Activated CD4-positive, CD25-positive, alpha-beta regulatory T cell treated with anti-CD3 and anti-CD28 coated beads, Interleukin-2, amount 50 U/mL, for 24 hours (primary cell): ENCODE measurements at regions not wholly inside any gene's neighbourhood (a gene's known extent, or its start where the extent isn't known, plus 50 kb on each side); places are given as distances from the start of the nearest gene placed in this dataset.
A peak's percentile ranks its signal among the peaks of the same experiment; 100 is the strongest.

Experiments
- ATAC-seq, 2 donors: fragments of 150-1000 bp; cut with Tn5 transposase; one replicate each; pipeline ENCODE4 v1.10.0; 2021; ENCODE audit warnings: mild to moderate bottlenecking in 1 of 2, moderate library complexity in 1 of 2

DNA sequence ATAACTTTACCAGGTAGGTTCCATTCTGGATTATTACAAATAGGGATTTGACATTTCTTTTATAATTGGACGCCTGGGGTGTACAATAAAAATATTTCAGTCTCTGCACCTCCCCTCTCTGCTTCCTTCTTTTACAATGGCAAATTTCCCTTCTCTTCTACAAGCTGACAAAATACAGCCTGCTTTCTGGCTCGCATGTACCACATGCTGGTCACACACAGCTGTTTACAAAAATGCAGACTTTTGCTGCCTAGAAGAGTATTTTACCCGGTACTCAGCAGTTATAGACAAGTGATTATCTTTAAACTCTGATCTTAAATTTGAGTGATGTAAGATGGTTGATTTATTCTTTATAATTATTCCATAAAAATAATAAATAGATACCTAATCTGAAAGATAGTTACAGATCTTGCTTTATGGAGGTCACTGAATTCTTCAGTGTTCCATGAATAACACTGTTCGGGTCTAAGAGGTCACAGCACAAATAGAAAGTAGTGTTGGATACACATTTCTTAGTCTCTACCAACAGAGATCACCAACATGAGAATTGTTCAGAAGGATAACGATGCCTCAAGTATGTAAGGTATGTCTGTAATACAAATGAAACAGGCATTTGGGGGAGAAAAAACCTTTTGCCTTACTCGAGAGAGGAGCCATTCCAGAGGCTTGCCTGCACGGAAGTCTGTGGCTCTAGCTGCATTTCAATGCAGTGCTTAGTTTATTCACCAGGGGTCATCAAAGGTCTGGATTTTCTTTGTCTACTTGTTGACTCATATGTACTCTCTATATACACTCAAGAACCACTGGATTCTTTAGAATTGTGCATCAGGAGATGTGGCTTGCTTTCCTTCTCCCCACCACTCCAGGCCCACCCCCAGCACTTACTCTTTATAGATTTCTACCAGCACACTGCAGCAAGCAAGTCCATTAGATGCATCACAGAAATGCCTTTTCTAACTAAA lies 206.6 kb upstream of the RFX3 start:
- ATAC-seq, result peak; percentile 65 to 68

DNA sequence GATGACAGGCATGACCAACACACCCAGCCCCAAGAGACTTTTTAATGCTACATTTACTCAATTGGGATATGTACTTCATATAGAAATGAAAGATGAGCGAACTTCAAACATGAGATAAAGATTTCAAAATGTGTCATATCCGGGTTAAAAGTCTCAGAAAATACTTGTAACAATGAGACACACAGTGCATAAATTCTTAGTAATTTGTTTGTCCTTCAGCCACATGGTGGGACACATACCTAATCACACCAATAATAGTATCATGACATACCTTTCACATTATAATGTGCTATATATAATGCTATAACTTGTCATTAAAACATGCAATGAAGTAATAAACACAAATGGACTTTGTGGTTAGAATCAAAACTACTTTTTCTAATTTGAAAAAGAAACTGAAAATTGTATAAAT lies 204.7 kb upstream of the RFX3 start:
- peak; percentile 83 to 84 for ATAC-seq

GRCh38 chr9:3721096-3721495 lies 195.3 kb upstream of the RFX3 start:
- ATAC-seq, result no peak

- ATAC-seq, result no peak
Observed at GRCh38 chr9:3719286-3719685, 193.5 kb upstream of the RFX3 start.

DNA sequence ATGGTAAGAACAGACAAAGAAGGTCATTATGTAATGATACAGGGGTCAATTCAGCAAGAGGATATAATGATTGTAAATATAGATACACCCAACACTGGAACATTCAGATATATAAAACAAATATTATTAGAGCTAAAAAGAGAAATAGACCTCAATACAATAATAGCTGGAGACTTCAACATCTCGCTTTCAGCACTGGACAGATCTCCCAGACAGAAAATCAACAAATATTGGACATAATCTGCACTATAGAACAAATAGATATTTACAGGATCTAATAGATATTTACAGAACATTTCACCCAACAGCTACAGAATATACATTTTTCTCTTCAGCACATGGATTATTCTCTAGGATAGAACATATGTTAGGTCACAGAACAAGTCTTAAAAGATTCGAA lies 190.6 kb upstream of the RFX3 start:
- no peak for ATAC-seq

DNA sequence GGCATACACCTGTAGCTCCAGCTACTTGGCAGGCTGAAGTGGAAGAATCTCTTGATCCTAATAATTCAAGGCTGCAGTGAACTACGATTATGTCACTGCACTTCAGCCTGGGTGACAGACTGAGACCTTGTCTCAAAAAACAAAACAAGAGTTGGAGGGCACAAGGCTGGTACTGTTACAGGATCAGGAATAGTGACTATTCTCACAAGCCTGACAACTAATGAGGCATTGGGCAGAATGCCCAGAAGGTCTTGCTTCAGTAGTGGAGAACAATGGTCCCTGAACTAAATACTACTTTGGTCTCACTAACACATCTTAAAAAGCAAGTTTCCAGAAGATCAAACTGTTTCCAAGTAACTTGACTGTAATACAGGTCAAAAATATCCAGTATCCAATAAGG lies 182.9 kb upstream of the RFX3 start:
- no peak for ATAC-seq

GRCh38 chr9:3704890-3705289 lies 179.1 kb upstream of the RFX3 start:
- no peak for ATAC-seq

DNA sequence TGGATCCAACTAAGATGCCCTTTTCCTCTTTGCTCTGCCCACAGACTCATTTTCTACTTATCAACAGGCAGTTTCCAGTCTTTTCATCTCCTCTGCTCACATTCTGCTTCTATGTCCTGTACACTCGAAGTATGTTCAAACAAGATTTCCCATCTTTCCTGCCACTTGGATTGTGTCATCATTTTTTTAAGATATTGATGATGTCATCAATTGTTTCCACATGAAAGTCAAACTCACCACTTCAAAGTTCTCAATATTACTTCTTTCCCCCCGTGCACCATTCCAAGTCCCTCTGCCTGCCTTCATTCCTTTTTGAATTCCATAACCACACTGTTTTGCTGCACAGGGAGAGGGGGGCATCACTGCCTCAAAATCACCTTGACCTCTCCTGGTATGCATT lies 175.0 kb upstream of the RFX3 start:
- ATAC-seq, result no peak

DNA sequence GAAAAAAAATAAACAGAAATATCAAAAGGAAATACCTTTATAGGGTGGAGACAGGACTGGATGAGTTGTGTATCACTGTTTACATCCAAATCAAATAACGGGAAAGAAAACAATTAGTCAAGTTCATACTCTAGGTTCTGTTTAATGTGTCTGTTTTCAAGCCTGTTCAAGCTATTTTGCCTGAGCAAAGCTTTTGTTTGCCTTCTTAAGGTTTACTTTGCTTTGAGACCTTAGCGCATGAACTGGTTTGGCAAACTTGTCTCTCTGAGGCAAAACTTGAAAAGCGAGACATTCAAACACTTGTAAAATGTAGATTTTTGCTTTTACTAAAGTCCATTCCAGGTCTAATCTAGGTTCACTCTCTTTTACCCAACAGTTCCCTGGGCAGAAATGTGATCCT lies 174.1 kb upstream of the RFX3 start:
- ATAC-seq, result no peak

DNA sequence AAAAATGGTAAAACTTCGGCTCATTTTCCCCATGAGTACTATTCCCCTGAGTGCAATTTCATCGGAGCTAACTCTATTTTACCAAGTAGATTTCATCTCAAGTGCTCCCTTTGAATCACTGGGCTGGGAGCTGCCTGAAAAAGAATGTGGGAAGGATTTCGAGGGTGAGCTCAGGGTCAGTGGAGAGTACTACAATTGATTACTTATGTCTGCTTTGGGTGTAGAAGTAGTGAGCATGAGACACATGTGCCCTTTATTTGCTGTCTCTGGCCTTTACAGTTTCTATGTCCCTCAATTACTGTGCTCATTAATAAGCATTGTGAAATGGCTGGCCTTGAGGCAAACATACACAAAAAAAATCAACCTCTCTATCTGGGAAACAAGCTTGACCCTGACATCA lies 172.7 kb upstream of the RFX3 start:
- ATAC-seq, result no peak

- ATAC-seq, result no peak
Observed at GRCh38 chr9:3698076-3698475, 172.3 kb upstream of the RFX3 start.

DNA sequence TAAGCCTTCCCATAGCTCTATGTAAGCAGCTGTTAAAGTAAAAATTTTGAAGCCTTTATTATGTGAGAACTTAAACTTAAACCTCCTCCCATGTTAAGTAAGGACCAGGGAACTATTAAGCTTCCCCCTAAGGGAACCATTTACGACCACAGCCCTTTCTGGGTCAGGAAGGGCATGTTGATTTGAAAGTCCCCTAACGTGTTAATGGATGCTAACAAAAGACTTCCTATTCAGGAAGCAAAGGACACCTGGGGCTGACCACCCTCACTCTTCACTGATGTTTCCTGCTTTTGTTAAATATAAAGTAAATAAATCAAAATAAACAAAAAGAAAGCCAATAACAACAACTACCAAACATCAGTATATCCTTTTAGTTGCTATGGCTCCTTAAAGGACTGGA lies 170.6 kb upstream of the RFX3 start:
- no peak for ATAC-seq

DNA sequence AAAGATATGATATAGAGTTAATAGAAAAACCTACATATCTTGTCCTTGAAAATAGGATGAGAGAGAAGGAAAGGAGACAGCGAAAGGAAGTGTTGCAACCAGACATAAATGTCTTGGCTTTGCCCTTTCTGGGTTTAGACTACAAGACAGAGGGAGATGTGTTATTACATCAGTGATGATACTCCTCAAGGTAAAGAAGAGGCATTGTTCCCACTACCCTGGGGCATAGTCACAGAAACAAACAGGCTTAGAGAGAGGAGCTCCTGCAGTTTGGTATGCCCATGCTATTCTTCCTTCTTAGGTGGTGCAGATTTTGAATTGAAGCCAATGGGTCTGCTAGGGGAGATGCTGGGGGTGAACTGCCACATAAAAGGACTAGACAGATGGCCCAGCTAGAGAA lies 166.8 kb upstream of the RFX3 start:
- no peak for ATAC-seq

DNA sequence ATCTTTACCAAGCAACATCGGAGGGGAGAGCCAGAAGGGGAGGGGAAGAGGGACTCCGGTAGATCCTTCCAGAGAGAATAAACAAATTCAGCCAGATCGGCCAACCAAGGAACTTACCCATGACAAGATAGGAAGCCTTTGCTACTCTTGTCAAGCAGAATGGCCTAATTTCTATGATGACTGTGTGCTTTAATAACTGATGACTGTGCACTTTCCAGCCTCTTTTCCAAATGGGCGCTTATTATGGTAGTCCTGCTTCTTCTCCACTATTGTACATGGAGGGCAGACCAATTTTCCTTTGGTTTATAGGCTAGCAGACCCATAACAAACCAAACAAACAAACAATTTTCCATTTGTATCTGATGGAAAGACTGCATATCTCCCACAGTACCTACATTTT lies 163.8 kb upstream of the RFX3 start:
- ATAC-seq, result no peak

- ATAC-seq, result no peak
Observed at GRCh38 chr9:3687145-3687544, 161.3 kb upstream of the RFX3 start.

DNA sequence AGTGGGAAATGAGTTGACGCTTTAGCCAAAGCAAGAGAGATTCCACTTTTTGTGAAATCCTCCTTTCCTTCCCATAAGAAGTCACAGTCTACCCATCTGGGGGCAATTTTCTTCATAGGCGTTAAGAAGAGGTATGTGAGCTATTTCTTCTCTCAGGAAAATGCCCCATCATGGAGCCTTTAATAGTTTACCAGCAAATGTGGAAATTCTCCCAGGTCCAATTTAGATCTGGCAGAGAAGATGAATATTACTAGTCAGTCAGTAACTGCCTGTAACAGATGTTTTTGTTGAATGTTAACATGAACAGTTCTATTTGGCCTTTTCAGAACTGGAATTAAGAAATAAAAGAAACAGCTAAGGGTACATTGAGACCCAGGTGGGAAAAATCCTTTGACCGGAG lies 156.4 kb upstream of the RFX3 start:
- no peak for ATAC-seq

GRCh38 chr9:3677541-3677940 lies 151.7 kb upstream of the RFX3 start:
- ATAC-seq, result no peak

DNA sequence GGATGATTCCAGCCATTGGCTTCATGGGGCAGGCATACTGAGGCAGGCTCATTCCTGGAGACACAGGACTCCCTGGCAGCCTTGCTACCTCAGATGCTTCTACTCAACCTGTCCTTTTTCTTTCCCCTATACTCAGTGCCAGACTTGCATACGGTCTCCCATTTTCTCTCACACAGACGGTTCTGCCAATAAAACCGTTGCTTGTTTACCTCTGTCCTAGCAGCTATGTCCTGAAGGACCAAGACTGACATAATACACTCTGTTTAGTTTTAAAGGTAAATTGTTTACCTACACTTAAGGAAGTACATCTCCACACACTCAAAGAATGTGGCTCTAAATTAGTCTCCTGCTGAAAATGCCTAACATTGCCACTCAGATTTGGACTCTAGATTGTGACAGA lies 151.0 kb upstream of the RFX3 start:
- ATAC-seq, result no peak

GRCh38 chr9:3675946-3676345 lies 150.1 kb upstream of the RFX3 start:
- no peak for ATAC-seq

DNA sequence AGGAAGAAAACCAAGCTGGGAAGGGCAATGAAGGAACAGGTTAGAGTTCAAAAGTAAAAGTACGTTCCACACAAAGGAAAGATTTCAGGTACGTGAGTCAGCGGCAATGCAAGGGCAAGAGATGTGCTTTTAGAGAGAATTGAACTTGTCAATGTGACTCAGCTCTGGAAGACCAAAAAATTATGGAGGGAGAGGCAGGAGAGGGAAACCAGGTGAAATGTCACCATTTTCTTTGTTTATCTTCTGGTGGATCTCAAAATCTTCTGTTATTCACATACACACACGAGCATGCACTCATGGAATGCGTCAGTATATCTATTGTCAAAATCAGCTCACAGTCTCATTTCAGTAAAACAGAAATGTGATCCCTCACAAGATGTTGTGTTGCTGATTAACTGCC lies 148.8 kb upstream of the RFX3 start:
- ATAC-seq, result no peak

DNA sequence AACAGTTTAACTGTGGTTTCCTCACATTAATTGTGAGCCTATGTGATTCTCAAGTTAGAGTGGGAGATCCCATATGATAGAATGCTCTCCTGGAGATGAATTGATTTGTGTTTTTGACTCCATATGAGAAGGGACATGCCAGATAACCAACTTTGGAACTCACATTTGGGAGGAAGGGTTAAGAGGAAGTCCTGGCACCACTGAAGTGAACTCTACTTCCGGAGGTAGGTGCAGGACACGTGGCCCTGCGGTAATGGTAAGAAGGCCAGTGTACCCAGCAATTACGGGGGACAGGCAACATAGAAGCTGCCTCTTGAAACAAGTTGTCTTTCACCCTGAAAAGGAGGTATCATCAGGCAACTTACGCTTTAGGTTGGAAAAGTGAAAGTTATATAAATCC lies 146.6 kb upstream of the RFX3 start:
- no peak for ATAC-seq

DNA sequence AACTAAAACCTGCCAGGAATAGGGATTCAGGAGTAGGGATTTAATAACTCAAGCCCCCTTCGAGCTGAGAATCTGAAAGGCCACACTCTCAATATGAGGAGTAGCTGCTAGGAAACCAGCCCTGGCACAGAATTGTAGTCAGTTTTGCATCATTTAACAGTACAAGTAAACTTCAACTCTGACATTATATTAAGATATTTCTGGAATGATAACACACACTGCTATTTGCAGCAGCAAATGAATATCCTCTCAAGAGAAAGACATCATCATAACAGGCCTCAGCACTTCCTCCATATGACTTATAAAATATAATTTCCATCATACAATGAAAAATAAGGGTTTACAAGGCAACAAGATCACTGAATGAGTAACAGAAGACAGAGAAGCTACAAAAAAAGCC lies 138.2 kb upstream of the RFX3 start:
- no peak for ATAC-seq

- no peak for ATAC-seq
Observed at GRCh38 chr9:3662671-3663070, 136.9 kb upstream of the RFX3 start.

DNA sequence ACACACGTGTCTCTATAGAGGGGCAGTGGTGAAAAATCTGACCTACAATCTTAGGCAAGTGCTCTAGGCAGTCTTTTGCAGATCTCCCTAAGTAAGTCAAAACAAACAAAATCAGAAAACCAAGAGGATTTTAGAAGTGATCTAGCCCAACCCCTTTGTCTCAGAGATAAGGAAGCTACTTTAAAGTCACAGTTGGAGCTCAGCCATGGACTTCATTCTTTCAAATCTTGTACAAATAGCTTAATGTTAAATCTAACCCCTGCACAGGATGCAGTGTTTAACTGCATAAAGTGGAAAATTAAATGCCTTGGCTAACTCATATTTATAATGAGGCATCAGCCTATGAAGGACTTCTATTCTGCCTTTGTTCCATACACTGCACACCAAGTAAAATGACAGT lies 135.1 kb upstream of the RFX3 start:
- ATAC-seq, result no peak

DNA sequence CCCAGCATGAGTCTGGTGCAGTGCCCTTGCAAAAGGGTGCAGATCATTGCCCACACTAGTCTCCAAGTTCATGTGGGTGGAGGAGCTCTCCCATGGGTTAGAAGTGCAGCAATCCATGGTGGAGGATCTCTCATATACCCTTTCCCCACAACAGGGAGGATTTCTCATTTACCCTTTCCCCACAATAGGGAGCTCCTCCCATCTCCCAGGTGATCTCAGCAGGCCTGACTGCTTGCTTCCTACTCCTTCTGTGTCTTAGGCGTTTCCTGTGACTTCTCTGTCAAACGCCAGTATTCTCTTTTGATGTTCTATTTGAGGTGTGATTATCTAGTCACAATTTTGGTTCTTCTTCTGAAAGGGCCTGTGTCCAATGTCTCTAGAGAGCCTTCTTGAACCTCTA lies 133.8 kb upstream of the RFX3 start:
- ATAC-seq, result no peak
